Activated T-cell treated with anti-CD3 and anti-CD28 coated beads, Interleukin-2, amount 50 U/mL, for 4 hours (primary cell): ENCODE measurements at regions not wholly inside any gene's neighbourhood (a gene's known extent, or its start where the extent isn't known, plus 50 kb on each side); places are given as distances from the start of the nearest gene placed in this dataset.

Experiments
- ATAC-seq, 2 donors: fragments of 200-7000 bp; cut with Tn5 transposase; one replicate each; pipeline ENCODE4 v1.10.0; 2021
- DNase-seq: peaks from one replicate; pipeline ENCODE4 v3.0.0-alpha.2; 2020
- H3K27me3 Mint-ChIP-seq: one replicate; pipeline ENCODE4 v1.8.0; 2021; ENCODE audit warnings: low read depth, mixed read lengths
- H3K36me3 Mint-ChIP-seq: one replicate; pipeline ENCODE4 v1.8.0; 2022; ENCODE audit warnings: mixed read lengths; ENCODE audit not compliant: insufficient read depth
- H3K4me1 Mint-ChIP-seq: one replicate; pipeline ENCODE4 v1.8.0; 2021; ENCODE audit warnings: low read depth, mixed read lengths
- H3K4me3 Mint-ChIP-seq: one replicate; pipeline ENCODE4 v1.8.0; 2021; ENCODE audit warnings: mild to moderate bottlenecking, moderate library complexity, mixed read lengths
- H3K9me3 Mint-ChIP-seq: one replicate; pipeline ENCODE4 v1.8.0; 2021; ENCODE audit warnings: mixed read lengths

GRCh38 chr13:76722782-76723181 lies 163.4 kb downstream of the KCTD12 start:
- ATAC-seq = no peak
- no peaks in the 10 kb centered on the region for H3K4me1 Mint-ChIP-seq
- H3K4me3 Mint-ChIP-seq = no peak overlapping the region
- no peaks in the 10 kb centered on the region for H3K27me3 Mint-ChIP-seq
- H3K9me3 Mint-ChIP-seq = no peaks in the 10 kb centered on the region
- no peaks in the 10 kb centered on the region for H3K36me3 Mint-ChIP-seq
- DNase-seq = no peak

GRCh38 chr13:76720821-76721220 lies 165.4 kb downstream of the KCTD12 start:
- no peak for DNase-seq
- ATAC-seq = no peak
- H3K27me3 Mint-ChIP-seq = no peaks in the 10 kb centered on the region
- no peaks in the 10 kb centered on the region for H3K36me3 Mint-ChIP-seq
- no peaks in the 10 kb centered on the region for H3K4me1 Mint-ChIP-seq
- no peak overlapping the region for H3K4me3 Mint-ChIP-seq
- no peaks in the 10 kb centered on the region for H3K9me3 Mint-ChIP-seq

DNA sequence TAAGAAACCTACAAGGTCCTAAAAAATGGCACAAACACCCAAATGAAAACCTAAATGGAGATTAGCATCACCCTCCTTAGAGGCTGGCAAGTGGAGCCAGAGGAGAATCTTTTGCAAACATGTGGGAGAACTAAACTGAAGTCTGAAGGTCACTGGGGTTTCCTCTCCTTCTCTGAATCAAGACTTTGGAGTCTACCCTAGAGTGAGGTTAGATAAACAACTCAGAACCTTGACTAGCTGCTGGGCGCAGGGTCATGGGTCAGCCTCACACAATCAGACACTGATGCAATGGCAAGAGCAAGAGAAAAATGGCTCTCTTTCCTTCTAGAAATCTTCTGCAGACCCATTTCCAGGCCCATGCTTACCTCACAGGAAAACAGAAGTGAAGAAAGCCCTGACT lies 165.8 kb downstream of the KCTD12 start:
- Mint-ChIP-seq H3K36me3 (no peaks in the 10 kb centered on the region), H3K27me3 (no peaks in the 10 kb centered on the region), H3K9me3 (no peaks in the 10 kb centered on the region), H3K4me1 (no peaks in the 10 kb centered on the region), H3K4me3 (no peak overlapping the region)
- DNase-seq = no peak
- ATAC-seq = no peak

DNA sequence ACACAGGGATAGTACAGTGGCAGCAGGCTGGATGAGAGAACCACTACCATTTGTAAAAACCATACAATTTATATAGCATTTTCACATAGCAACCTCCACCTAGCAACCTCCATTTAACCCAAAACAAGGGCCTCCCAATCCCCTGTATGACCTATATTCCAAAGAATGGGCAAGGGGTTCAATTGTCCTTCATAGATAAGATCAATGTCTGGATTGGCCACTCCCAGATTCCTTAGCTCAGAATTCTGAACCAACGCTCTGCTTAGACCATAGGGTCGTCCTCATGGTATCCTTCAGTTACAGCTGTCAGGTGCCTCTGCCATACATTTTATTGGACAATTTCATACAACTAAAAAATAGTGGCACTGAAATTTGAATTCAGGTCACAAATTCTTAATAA lies 166.2 kb downstream of the KCTD12 start:
- ATAC-seq (no peak), DNase-seq (no peak)
- Mint-ChIP-seq H3K4me3 (no peak overlapping the region), H3K4me1 (no peaks in the 10 kb centered on the region), H3K36me3 (no peaks in the 10 kb centered on the region), H3K9me3 (no peaks in the 10 kb centered on the region), H3K27me3 (no peaks in the 10 kb centered on the region)

DNA sequence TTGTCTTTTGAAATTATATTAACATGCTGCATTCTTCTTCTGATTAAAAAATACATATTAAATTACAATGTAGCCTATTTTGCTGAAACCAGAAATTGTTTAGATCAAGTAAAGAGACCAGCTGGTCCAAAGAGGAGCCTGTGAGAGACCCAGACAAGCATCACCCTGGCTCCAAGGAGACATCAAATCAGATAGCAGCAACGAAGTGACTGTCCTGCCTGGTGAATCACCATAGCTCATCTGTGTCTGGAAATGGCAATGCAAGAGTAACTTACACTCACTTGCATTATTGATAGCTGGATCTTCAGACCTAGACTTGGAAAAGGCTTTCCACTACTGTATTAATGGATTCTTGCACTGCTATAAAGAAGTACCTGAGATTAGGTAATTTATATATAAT lies 169.1 kb downstream of the KCTD12 start:
- Mint-ChIP-seq H3K4me3 (no peak overlapping the region), H3K4me1 (no peaks in the 10 kb centered on the region), H3K36me3 (no peaks in the 10 kb centered on the region), H3K9me3 (no peaks in the 10 kb centered on the region), H3K27me3 (no peaks in the 10 kb centered on the region)
- ATAC-seq (no peak), DNase-seq (no peak)

- ATAC-seq (no peak), DNase-seq (no peak)
- H3K36me3 Mint-ChIP-seq = no peaks in the 10 kb centered on the region
- no peaks in the 10 kb centered on the region for H3K27me3 Mint-ChIP-seq
- no peaks in the 10 kb centered on the region for H3K4me1 Mint-ChIP-seq
- no peak overlapping the region for H3K4me3 Mint-ChIP-seq
- H3K9me3 Mint-ChIP-seq = no peaks in the 10 kb centered on the region
Observed at GRCh38 chr13:76715621-76716020, 170.6 kb downstream of the KCTD12 start.

GRCh38 chr13:76715075-76715474 lies 171.1 kb downstream of the KCTD12 start:
- no peaks in the 10 kb centered on the region for H3K36me3 Mint-ChIP-seq
- no peaks in the 10 kb centered on the region for H3K4me1 Mint-ChIP-seq
- DNase-seq = no peak
- no peaks in the 10 kb centered on the region for H3K27me3 Mint-ChIP-seq
- ATAC-seq = no peak
- H3K9me3 Mint-ChIP-seq = no peaks in the 10 kb centered on the region
- H3K4me3 Mint-ChIP-seq = no peak overlapping the region

DNA sequence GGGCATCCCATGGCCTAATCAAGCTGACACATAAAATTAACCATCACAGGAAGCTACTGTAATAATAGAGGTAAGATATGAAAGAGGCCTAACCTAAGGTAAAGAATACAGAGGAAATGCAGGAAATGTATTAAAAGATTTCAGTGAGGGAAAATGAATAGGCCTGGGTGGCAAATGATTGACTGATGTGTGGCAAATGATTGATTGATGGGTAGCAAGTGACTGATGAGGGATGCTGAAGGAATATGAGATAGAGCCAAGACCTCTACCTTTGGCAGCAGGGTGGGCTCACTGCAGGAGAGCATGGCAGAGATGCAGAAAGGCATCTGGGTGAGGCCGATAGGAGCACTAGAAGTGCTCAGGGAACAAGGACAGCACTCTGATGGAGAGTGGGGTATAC lies 172.9 kb downstream of the KCTD12 start:
- DNase-seq = no peak
- Mint-ChIP-seq H3K36me3 (no peaks in the 10 kb centered on the region), H3K4me1 (no peaks in the 10 kb centered on the region), H3K27me3 (no peaks in the 10 kb centered on the region), H3K4me3 (no peak overlapping the region), H3K9me3 (no peaks in the 10 kb centered on the region)
- no peak for ATAC-seq

GRCh38 chr13:76711550-76712182 lies 174.5 kb downstream of the KCTD12 start:
- no peaks in the 10 kb centered on the region for H3K4me1 Mint-ChIP-seq
- H3K4me3 Mint-ChIP-seq = no peak overlapping the region
- no peak for DNase-seq
- ATAC-seq = no peak
- H3K9me3 Mint-ChIP-seq = no peaks in the 10 kb centered on the region
- no peaks in the 10 kb centered on the region for H3K27me3 Mint-ChIP-seq
- no peaks in the 10 kb centered on the region for H3K36me3 Mint-ChIP-seq

DNA sequence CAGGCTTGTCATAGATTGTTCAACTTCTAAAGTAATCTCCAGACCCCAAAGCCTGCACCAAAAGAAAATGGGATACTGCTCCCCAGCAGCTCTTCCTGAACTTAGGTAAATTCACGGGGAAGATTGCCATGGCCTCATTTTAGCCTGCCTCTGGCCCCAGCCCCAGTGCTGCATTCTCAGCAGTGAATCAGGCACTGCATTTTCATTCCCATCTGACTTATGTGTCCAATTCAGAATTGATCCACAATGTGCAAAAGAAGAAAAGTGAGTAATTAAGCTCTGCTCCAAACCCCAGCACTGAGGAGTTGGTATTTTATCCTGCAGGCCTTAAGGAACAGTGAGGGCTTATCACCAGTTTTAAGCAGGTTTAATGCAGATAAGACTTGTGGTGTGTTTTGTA lies 176.4 kb downstream of the KCTD12 start:
- Mint-ChIP-seq H3K4me3 (no peak overlapping the region), H3K27me3 (no peaks in the 10 kb centered on the region), H3K4me1 (no peaks in the 10 kb centered on the region), H3K9me3 (no peaks in the 10 kb centered on the region), H3K36me3 (no peaks in the 10 kb centered on the region)
- DNase-seq (no peak), ATAC-seq (no peak)

DNA sequence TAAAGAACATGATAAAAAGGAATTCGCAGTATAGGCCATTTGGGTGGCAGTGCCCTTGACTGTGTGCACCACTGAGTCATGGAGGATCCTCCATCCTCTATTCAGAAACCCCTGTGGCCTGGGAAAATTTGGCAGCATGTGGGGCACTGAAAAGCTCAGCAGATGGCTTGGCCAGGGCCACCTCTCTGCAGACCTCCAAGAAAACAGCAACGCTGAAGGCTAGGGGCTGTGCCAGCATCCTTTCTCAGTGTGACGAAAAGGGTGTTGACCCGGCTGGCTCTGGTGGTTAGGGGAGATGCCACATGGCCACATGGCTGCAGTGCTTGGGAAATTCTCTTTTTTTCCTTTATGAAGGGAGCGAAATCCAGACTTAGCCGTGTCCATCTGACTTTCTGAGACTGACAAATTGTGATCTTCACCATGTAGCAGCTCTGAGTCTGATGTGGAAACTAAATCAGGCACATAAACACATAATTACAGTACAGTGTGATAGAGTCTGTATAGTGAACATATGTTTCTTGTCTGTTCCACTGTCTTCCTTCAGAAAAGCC lies 178.0 kb downstream of the KCTD12 start:
- no peaks in the 10 kb centered on the region for H3K4me1 Mint-ChIP-seq
- DNase-seq (no peak), ATAC-seq (no peak)
- no peaks in the 10 kb centered on the region for H3K36me3 Mint-ChIP-seq
- H3K9me3 Mint-ChIP-seq = no peaks in the 10 kb centered on the region
- no peaks in the 10 kb centered on the region for H3K27me3 Mint-ChIP-seq
- no peak overlapping the region for H3K4me3 Mint-ChIP-seq

DNA sequence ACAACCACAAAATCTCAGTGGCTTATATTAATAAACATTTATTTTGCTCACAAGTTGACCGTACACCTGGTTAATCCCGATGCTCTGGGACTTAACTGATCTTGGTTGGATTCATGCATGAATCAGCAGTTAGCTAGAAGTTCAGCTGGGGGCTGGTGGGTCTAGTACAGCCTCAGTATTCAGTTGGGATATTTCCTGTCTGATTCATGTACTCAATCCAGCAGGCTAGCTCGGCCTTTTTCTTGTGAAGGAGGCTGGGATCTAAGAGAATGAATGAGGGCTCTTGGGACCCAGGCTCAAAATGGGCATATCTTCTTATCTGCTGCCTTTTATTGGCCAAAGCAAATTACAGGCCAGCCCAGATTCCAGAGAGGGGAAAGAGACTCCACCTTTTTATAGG lies 178.8 kb downstream of the KCTD12 start:
- Mint-ChIP-seq H3K4me1 (no peaks in the 10 kb centered on the region), H3K9me3 (no peaks in the 10 kb centered on the region)

DNA sequence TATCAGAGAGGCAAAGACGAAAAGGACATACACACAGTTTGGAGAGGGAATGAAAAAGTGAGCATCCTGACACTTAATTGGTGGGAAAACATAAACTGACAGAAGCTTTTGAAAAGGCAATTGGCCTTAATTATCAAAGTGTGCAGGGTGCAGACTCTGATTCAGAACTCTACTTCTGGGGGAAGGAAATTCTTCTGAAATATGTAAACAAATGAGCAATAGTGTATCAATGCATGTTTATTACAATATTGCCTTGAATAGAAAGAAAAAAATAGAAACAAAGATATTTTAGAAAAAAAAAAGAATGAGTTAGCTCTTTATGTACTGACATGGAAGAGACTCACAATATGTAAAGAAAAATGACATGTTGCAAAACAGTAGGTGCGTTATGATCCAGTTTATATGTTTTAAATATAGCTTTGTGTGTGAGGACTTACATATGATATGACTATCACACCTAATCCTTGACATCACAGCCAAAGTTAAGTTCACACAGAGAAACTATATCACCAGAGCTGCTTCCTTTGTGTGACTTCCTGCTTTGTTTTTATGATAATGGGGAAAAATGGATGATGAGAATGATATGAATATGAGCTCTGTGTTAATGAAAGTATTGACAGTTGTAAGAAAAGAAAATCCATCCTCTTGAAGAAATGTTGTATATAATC lies 182.4 kb downstream of the KCTD12 start:
- Mint-ChIP-seq H3K27me3 (peaks cover 2% of the 10 kb centered on the region), H3K36me3 (no peaks in the 10 kb centered on the region), H3K4me1 (no peaks in the 10 kb centered on the region), H3K4me3 (no peak overlapping the region), H3K9me3 (no peaks in the 10 kb centered on the region)
- no peak for DNase-seq
- ATAC-seq = no peak

More for the DNA sequence above, 178.8 kb downstream of the KCTD12 start:
- Mint-ChIP-seq H3K27me3 (no peaks in the 10 kb centered on the region), H3K36me3 (no peaks in the 10 kb centered on the region), H3K4me3 (no peak overlapping the region)
- no peak for DNase-seq
- no peak for ATAC-seq

GRCh38 chr13:76703216-76703615 lies 183.0 kb downstream of the KCTD12 start:
- no peak for ATAC-seq
- Mint-ChIP-seq H3K4me1 (no peaks in the 10 kb centered on the region), H3K36me3 (no peaks in the 10 kb centered on the region), H3K9me3 (no peaks in the 10 kb centered on the region), H3K27me3 (peaks cover 2% of the 10 kb centered on the region), H3K4me3 (no peak overlapping the region)
- DNase-seq = no peak

GRCh38 chr13:76697288-76697687 lies 188.9 kb downstream of the KCTD12 start:
- no peak overlapping the region for H3K4me3 Mint-ChIP-seq
- no peaks in the 10 kb centered on the region for H3K36me3 Mint-ChIP-seq
- H3K4me1 Mint-ChIP-seq = no peaks in the 10 kb centered on the region
- no peaks in the 10 kb centered on the region for H3K9me3 Mint-ChIP-seq
- ATAC-seq (no peak), DNase-seq (no peak)
- H3K27me3 Mint-ChIP-seq = peaks cover 4% of the 10 kb centered on the region
